22Rv1 (cell line): ENCODE measurements at regions not wholly inside any gene's neighbourhood (a gene's known extent, or its start where the extent isn't known, plus 50 kb on each side); places are given as distances from the start of the nearest gene placed in this dataset.
A peak's percentile ranks its signal among the peaks of the same experiment; 100 is the strongest.

Experiments
- H3K27ac ChIP-seq: fragments of 450-650 bp; 2 replicates; pipeline ENCODE4 v1.5.1; 2017
- CTCF ChIP-seq: fragments of 450-650 bp; IDR thresholded peaks from 2 replicates; pipeline ENCODE4 v1.5.1; 2017; ENCODE audit warnings: mild to moderate bottlenecking
- ZFX ChIP-seq: fragments of 450-650 bp; IDR thresholded peaks from 2 replicates; pipeline ENCODE4 v1.6.1; 2017; ENCODE audit warnings: antibody characterized with exemption, borderline replicate concordance

- no peak overlapping the region for H3K27ac ChIP-seq
- TF ChIP-seq ZFX (no peak), CTCF (no peak)
Observed at GRCh38 chrX:121169099-121170035, 122.0 kb downstream of the GLUD2 start.

GRCh38 chrX:121172703-121173102 is 125.3 kb downstream of the GLUD2 start:
- no peak for TF ChIP-seq ZFX
- TF ChIP-seq CTCF, result no peak
- no peak overlapping the region for H3K27ac ChIP-seq

GRCh38 chrX:121179972-121180371 is 132.6 kb downstream of the GLUD2 start:
- H3K27ac ChIP-seq, result no peak overlapping the region
- TF ChIP-seq ZFX (no peak), CTCF (no peak)

GRCh38 chrX:121191779-121192178 is 144.4 kb downstream of the GLUD2 start:
- no peak overlapping the region for H3K27ac ChIP-seq
- no peak for TF ChIP-seq ZFX
- no peak for TF ChIP-seq CTCF

GRCh38 chrX:121195719-121196118 is 148.3 kb downstream of the GLUD2 start:
- H3K27ac ChIP-seq, result no peak overlapping the region
- TF ChIP-seq CTCF, result no peak
- no peak for TF ChIP-seq ZFX

GRCh38 chrX:121196872-121197444 is 149.5 kb downstream of the GLUD2 start:
- peak overlapping the region; percentile 61 for H3K27ac ChIP-seq

- TF ChIP-seq CTCF (no peak), ZFX (no peak)
Observed at GRCh38 chrX:121208563-121208962, 161.2 kb downstream of the GLUD2 start.

More at GRCh38 chrX:121208563-121208962, 161.2 kb downstream of the GLUD2 start:
- no peak overlapping the region for H3K27ac ChIP-seq
